Transverse colon (tissue), 4 donors: ENCODE measurements at regions not wholly inside any gene's neighbourhood (a gene's known extent, or its start where the extent isn't known, plus 50 kb on each side); places are given as distances from the start of the nearest gene placed in this dataset.
A peak's percentile ranks its signal among the peaks of the same experiment; 100 is the strongest.

Experiments
- DNase-seq: peaks from one replicate; pipeline ENCODE4 v3.0.0-alpha.2; 2019
- H3K27ac ChIP-seq, 4 donors: fragments of 200-600 bp; sonication (generic); 2 replicates each; pipeline ENCODE4 v1.5.1; 2016 to 2018; ENCODE audit warnings: inconsistent platforms in 4 of 4
- H3K27me3 ChIP-seq: fragments of 200-600 bp; sonication (generic); 2 replicates; pipeline ENCODE4 v1.5.1; 2017; ENCODE audit warnings: inconsistent platforms
- H3K36me3 ChIP-seq, 4 donors: fragments of 200-600 bp; sonication (generic); 2 replicates each; pipeline ENCODE4 v1.5.1; 2017 to 2019; ENCODE audit warnings: inconsistent platforms in 4 of 4
- H3K4me1 ChIP-seq, 4 donors: fragments of 200-600 bp; sonication (generic); 2 replicates each; pipeline ENCODE4 v1.5.1; 2017 to 2020; ENCODE audit warnings: inconsistent platforms in 4 of 4
- H3K4me3 ChIP-seq, 4 donors: fragments of 200-600 bp; sonication (generic); 1 replicate in 1 of 4; 2 replicates in 3 of 4; pipeline versions ENCODE4 v1.5.1 to v1.6.1; 2017 to 2019; ENCODE audit warnings: inconsistent platforms in 4 of 4
- H3K9me3 ChIP-seq, 2 donors: fragments of 200-600 bp; sonication (generic); 2 replicates each; pipeline ENCODE4 v1.5.1; 2017 to 2019; ENCODE audit warnings: inconsistent platforms in 2 of 2
- EP300 ChIP-seq: sonication (generic); formaldehyde crosslinking; IDR thresholded peaks from one replicate; pipeline ENCODE4 v1.6.1; 2017; ENCODE audit warnings: antibody characterized with exemption, low read depth
- POLR2A ChIP-seq: fragments of 450-650 bp; IDR thresholded peaks from one replicate; pipeline ENCODE4 v1.6.1; 2016; ENCODE audit warnings: antibody characterized with exemption, mild to moderate bottlenecking, moderate library complexity
- POLR2AphosphoS5 ChIP-seq, 3 donors: sonication (generic); formaldehyde crosslinking; IDR thresholded peaks; one replicate each; pipeline ENCODE4 v1.6.1; 2016; ENCODE audit warnings: antibody characterized with exemption in 3 of 3
- WGBS, 2 donors: methylation state at CpG; one replicate each; pipeline ENCODE4 v1.1.5; 2018; ENCODE audit warnings: low coverage in 1 of 2; 5-methylcytosine and 5-hydroxymethylcytosine counted together
- in situ Hi-C, 4 donors: fragments of 200-750 bp; cut with MboI; loops; one replicate each; pipeline versions ENCODE4 v1.15.0 to v1.15.1; 2017; ENCODE audit warnings: low sequenced_read_pairs in 3 of 4, low pct_ligation_motif_present in 1 of 4, low pct_unique_long_range_greater_than_20kb in 1 of 4
- intact Hi-C: fragments of 100-400 bp; cut with DNase I; formaldehyde crosslinking; loops from one replicate; pipeline ENCODE4 v1.15.1; 2023; ENCODE audit warnings: low total_unique reads
- TF ChIP-seq, protein P1 (sequence below), 5 experiments: fragments of 200-600 bp in 3 of 5; fragments of 450-650 bp in 2 of 5; sonication (generic) in 3 of 5; IDR thresholded peaks; 1 replicate in 2 of 5; 2 replicates in 3 of 5; pipeline ENCODE4 v1.5.1; 2016 to 2017; ENCODE audit warnings: antibody characterized with exemption in 5 of 5, inconsistent platforms in 3 of 5, mild to moderate bottlenecking in 2 of 5, moderate library complexity in 1 of 5

DNA sequence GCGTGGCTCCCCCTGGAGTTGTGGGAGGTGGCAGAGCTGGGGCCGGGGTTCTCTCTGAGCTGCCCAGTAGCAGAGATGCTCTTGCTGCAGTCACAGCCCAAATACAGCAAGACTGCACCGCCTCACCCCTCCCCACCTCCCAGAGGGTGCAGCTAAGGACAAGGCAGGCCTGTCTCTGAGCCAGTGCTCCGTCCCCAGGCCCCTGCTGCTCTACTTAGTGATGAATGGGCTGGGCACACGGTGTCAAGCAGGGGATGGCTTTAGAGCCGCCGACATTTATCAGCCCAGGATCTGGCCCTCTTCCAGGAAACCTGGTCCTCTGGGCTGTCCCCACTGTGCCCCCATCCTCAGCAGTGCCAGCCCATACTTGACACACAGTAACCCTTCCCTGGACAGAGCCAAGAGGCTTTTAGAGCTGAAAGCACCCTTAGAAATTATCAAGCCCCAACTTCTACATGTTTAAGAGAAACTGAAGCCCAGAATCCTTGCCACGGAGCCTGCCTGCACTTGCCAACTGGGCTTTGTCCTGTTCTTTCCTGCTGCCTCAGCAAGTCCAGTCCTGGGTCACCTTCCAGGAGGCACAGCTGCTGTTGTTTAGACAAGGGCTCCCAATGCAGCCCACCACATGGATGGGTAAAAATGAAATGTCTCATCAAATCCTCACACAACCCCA, 137.1 kb upstream of the UNC5B start:
- TF ChIP-seq, protein P1, sequence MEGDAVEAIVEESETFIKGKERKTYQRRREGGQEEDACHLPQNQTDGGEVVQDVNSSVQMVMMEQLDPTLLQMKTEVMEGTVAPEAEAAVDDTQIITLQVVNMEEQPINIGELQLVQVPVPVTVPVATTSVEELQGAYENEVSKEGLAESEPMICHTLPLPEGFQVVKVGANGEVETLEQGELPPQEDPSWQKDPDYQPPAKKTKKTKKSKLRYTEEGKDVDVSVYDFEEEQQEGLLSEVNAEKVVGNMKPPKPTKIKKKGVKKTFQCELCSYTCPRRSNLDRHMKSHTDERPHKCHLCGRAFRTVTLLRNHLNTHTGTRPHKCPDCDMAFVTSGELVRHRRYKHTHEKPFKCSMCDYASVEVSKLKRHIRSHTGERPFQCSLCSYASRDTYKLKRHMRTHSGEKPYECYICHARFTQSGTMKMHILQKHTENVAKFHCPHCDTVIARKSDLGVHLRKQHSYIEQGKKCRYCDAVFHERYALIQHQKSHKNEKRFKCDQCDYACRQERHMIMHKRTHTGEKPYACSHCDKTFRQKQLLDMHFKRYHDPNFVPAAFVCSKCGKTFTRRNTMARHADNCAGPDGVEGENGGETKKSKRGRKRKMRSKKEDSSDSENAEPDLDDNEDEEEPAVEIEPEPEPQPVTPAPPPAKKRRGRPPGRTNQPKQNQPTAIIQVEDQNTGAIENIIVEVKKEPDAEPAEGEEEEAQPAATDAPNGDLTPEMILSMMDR (IDR thresholded peaks at IDR 0.05): no peak
- TF ChIP-seq POLR2A: no peak
- no peak for TF ChIP-seq POLR2AphosphoS5 (IDR thresholded peaks at IDR 0.05)
- TF ChIP-seq EP300: no peak
- no peaks in the 10 kb centered on the region for H3K27me3 ChIP-seq
- in situ Hi-C loops (no loop called here), intact Hi-C loops (no loop called here)
- no peaks in the 10 kb centered on the region for H3K9me3 ChIP-seq
- no peak overlapping the region for H3K4me3 ChIP-seq
- H3K27ac ChIP-seq: no peak overlapping the region
- 33 to 40% methylated on average over 2 to 8 of the region's 8 CpGs for WGBS, 2 donors
- no peaks in the 10 kb centered on the region for H3K36me3 ChIP-seq
- no peak for DNase-seq
- no peaks in the 10 kb centered on the region for H3K4me1 ChIP-seq

DNA sequence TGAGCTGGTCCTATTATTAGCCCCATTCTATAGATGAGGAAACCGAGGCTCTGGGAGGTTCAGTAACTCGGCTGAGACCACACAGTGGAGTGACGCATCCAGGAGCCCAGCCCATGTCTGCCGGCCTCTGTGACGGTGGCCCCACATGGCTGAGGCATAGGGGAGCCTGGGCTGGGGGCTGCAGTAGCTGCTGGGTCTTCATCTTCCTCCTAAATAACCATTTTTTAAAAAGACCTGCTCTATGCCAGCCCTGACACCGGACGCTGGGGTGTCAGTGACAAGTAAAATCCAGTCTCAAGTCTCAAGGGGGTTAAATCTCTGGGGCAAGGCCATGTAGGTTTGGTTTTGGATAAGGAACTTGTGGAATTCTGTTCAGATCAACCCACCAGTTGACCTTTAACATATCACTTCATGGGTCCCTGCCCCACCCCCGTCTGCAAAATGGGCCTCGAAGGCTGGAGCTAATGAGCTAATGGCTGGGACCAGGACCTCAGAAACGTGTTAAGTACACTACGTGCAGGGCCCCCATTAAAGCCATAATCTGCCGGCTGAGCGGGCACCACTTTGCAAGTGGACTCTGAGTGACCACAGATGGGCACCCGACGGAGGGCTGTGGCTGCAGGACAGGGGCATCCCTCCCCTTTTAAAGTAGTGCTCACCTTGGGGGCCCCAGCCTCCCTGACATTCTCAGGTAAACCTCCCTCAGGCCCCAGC, 136.5 kb upstream of the UNC5B start:
- in situ Hi-C loops: no loop called here
- no peaks in the 10 kb centered on the region for H3K27me3 ChIP-seq
- no peaks in the 10 kb centered on the region for H3K9me3 ChIP-seq
- peak; percentile 2 for DNase-seq
- H3K4me3 ChIP-seq: no peak overlapping the region
- H3K4me1 ChIP-seq: no peaks in the 10 kb centered on the region
- intact Hi-C loops: no loop called here
- H3K27ac ChIP-seq: no peak overlapping the region
- H3K36me3 ChIP-seq: no peaks in the 10 kb centered on the region
- WGBS, 2 donors: 79% methylated on average over 15 of the region's 15 CpGs; no CpG with 5 or more reads in 1 of the 2 donors
- TF ChIP-seq EP300 (no peak), POLR2AphosphoS5 (IDR thresholded peaks at IDR 0.05) (no peak), POLR2A (no peak)
- TF ChIP-seq, protein P1 (IDR thresholded peaks at IDR 0.05): no peak

DNA sequence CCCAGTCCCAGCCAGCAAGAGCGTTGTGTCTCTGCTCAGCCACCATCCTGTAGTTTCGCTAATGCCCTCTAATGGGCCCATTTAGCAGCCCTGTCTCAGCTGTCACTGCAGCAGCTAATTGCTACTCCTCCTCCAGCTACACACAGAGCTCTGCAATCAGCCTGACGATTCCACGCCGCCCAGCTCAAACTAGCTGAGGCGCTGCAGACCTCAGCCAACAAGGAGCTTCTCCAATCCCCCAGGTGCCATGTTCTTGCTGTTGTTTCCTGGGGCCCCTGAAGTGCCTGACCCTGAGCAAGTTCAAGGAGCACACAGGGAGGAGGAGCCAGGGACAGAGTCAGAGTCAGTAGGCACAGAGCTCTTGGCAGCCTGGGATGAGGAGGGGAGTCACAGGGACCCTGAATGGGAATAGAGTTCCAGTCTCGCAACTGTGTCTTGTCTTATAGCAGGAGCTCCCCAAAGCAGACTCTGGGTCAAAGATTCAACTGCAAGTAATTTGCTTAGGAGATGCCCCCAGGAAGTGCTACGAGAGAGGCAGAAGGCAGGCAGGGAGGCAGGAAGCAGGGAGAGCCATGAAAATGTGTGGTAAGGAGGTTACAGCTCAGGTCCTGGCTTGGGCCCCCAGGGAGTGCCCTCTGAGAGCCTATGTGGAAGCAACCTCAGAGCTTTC, 135.8 kb upstream of the UNC5B start:
- WGBS, 2 donors: 67% methylated on average over 7 of the region's 8 CpGs; no CpG with 5 or more reads in 1 of the 2 donors
- H3K36me3 ChIP-seq: no peaks in the 10 kb centered on the region
- intact Hi-C loops (no loop called here), in situ Hi-C loops (no loop called here)
- DNase-seq: peak; percentile 2
- TF ChIP-seq POLR2A: no peak
- TF ChIP-seq, protein P1 (IDR thresholded peaks at IDR 0.05): no peak
- no peak for TF ChIP-seq POLR2AphosphoS5 (IDR thresholded peaks at IDR 0.05)
- no peak for TF ChIP-seq EP300
- H3K27me3 ChIP-seq: no peaks in the 10 kb centered on the region
- no peaks in the 10 kb centered on the region for H3K9me3 ChIP-seq
- no peak overlapping the region for H3K27ac ChIP-seq
- H3K4me1 ChIP-seq: no peaks in the 10 kb centered on the region
- H3K4me3 ChIP-seq: no peak overlapping the region

DNA sequence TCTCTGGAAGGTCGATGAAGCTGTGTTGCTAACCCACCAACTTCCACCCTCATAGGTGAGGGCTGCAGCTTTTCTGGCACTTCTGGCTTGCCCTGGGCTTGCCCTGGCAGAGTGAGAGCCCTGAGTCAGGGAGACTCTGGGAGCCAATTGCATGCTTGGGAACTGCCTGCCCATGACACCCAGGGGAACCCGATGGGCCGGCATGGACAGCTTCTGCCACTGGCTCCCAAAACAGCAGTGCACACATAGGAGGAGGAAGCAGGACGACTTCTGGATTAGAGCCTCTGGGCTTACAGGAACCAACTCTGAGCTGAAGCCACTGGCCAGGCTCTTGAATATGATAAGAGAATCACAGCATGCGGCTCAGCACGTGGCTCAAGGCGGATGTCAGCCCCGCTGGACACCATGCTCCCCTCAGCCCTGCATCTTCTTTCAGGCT, 135.2 kb upstream of the UNC5B start:
- no peak overlapping the region for H3K4me3 ChIP-seq
- in situ Hi-C loops: no loop called here
- H3K27me3 ChIP-seq: no peaks in the 10 kb centered on the region
- no peak overlapping the region for H3K27ac ChIP-seq
- H3K9me3 ChIP-seq: no peaks in the 10 kb centered on the region
- H3K4me1 ChIP-seq: no peaks in the 10 kb centered on the region
- WGBS, 2 donors: 72% methylated on average over 8 of the region's 8 CpGs; no CpG with 5 or more reads in 1 of the 2 donors
- DNase-seq: peak; percentile 5
- H3K36me3 ChIP-seq: no peaks in the 10 kb centered on the region
- intact Hi-C loops: no loop called here
- TF ChIP-seq POLR2AphosphoS5 (IDR thresholded peaks at IDR 0.05): no peak
- no peak for TF ChIP-seq EP300
- TF ChIP-seq, protein P1 (IDR thresholded peaks at IDR 0.05): no peak
- no peak for TF ChIP-seq POLR2A
